GM18907 (cell line): ENCODE measurements at regions not wholly inside any gene's neighbourhood (a gene's known extent, or its start where the extent isn't known, plus 50 kb on each side); places are given as distances from the start of the nearest gene placed in this dataset.

Source experiments
- ATAC-seq: cut with Tn5 transposase; IDR thresholded peaks from one replicate; pipeline ENCODE4 v1.9.1; 2021; ENCODE audit warnings: mild to moderate bottlenecking, moderate library complexity; ENCODE audit not compliant: unreplicated experiment

DNA sequence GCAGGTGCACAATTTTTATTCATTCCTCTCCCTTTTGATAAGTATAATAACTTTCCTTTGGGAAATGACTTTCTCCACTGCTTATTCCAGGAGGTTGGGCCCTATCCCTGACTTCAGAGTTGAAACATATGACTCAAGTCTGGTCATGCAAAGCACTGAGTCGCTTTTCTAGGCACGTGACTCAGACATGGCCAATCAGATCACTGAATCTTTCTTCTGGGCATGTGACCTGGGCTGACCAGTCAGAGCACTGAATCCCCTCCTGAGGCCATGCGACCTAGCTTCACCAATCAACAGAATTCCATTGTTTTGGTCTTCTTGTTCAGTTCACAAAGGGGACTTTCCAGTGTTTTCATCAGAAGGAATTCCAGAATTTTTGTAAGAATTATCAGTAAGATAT is 377.1 kb upstream of the KITLG start:
- ATAC-seq: no peak

GRCh38 chr12:88955531-88955930 is 375.3 kb upstream of the KITLG start:
- ATAC-seq: no peak

- no peak for ATAC-seq
Observed at GRCh38 chr12:88953029-88953586, 372.8 kb upstream of the KITLG start.

GRCh38 chr12:88952562-88952942 is 372.3 kb upstream of the KITLG start:
- no peak for ATAC-seq

DNA sequence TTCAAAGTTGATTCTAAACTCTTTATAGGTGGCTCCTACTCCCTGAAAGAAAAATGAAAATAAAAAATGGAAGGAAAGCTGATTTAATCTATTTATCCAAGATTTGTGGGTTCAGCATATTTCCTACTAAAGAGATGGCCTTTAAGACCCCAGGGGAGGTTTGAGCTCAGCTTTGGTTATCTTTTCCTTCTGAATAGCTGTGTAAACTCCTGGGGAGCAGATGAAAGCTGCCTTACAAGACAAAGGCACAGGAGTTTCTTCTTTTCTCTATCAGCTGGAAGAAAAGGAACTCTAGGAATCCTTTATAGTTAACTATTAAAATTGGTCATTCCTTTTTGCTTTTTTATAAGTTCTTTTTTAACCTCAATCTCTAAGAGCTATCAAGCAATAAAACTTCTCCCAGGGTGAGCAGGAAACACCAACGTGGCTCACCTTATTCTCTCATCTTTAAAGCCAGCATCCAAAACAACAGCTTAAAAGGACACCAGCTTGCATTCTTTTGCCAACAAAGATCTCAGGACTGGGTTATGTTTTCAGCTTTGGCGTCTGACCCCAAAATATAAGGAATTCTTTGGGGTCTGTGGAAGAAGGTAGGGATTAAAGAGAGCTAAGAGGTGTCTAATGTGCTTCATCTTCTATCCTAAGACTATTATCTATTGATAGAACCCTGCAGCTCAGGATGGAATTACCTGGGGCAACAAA is 371.7 kb upstream of the KITLG start:
- ATAC-seq: no peak

- ATAC-seq: no peak
Observed at GRCh38 chr12:88951177-88951576, 370.9 kb upstream of the KITLG start.

DNA sequence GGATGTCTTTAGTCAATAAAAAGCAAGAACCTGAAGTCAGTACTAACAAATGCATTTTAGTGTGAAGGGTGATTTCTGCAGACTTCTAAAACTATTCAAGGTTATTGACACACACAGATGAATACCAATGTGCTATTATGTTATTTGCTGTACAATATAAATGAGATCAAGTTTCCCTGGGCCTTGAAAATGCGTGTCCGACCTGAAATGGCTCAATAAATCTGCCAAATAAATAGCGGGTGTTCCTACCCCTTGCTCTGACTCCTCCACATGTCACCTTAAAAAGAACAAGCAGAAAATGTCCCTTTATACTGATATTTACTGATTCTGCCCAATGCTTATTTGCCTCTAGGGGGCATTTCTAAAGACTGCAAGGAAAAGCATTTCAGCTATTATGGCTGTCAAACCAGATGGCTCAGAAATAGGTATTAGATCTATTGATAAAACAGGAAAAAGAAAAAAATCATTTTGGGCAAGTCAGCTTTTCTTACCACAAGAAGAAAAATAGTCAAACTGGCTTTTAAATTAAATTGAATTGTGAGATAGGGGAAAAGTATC is 367.3 kb upstream of the KITLG start:
- ATAC-seq: no peak

- ATAC-seq: peak; percentile 85
Observed at GRCh38 chr12:88946372-88946997, 366.2 kb upstream of the KITLG start.

DNA sequence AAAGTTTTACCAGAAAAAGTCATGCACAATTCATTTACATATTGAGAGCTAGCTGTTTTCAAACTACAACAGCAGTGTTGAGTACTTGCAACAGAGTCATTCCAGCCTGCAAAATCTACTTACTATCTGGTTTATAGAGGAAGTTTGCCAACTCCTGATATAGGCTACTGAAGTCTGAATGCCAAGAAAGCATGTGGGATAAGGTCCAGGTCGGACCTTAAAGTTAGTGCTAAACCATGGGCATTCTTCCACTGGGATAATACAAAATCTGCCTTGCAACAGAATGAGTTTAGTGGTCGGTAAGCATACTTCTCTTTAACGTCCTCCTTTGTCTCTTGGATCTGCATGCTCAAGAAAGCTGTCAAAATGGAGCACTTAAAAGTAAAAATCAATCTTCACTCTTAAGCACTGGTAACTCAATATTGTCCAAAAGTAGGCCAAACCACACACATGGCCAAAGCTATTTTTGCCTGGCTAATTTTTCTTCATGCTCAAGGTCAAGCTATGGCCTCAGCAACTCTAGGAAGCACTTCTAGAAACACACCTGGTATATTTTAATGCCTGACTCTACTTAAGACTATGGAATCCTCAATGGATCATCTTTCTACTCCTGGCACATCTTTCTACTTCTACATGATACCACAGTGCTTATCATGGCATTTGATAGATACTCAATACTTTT is 364.9 kb upstream of the KITLG start:
- no peak for ATAC-seq

- no peak for ATAC-seq
Observed at GRCh38 chr12:88944397-88944796, 364.1 kb upstream of the KITLG start.

- ATAC-seq: no peak
Observed at GRCh38 chr12:88940854-88941253, 360.6 kb upstream of the KITLG start.

DNA sequence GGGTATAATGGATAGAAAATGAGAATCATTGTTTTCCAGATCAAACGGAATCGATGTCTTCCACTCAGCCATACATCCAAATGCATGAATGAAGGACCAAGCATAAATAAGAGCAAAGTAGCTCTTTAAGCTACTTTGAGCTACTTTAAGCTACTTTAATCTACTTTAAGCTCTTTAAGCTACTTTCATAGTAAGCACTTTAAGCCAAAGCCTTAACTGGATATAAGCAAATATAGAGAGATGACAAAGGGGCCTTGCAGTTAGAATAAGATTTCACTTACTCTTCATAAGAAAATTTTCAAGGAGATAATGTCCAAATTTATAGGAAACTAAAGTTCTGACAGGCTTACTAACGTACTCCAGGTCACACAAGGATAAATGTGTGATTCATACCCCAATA is 355.6 kb upstream of the KITLG start:
- ATAC-seq: no peak

DNA sequence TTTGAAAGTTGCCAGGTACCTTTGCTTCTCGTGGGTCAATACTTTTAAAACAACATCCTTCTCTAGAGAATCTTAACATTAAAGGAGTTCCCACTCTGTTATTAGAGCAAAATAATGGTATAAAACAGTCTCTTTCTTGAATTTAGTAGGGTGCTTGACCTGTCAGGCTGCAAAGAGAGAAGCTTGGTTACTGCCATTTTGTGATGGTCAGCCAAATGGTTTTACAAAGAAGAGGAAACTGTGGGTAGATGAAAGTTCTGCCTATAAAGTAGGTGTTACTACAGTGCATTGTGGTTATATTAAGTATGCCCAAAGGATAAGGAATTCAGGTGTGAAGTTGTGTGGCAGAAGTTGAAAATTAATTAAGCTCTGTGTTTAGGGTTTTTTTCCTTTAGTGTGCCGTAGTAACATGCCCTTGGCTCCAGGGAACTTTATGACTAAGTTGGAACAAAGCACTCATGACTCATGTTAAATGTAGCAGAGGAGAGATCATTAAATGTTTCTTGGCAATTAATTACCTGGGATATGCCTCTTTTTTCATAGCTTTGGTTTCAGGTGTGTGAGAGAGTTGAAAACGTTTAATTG is 354.0 kb upstream of the KITLG start:
- ATAC-seq: no peak

DNA sequence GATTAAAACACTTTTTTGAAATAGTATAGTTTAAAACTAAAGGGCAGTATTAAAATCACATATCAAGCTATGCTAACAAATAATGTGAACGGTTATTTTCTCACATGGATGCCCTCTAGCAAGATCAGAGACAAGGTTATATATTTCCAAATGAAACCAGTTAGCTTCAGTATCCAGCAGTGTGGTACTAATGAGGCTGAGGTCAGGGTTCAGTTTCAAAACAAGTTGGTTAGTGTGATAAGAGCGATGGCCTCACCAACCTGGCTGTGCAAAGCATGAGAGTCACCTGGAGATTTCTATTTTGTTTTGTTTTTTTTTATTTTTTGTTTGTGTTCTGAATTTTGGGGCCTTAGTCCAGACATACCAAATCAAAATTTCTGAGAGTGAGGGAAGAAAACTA is 352.2 kb upstream of the KITLG start:
- peak; percentile 68 for ATAC-seq

DNA sequence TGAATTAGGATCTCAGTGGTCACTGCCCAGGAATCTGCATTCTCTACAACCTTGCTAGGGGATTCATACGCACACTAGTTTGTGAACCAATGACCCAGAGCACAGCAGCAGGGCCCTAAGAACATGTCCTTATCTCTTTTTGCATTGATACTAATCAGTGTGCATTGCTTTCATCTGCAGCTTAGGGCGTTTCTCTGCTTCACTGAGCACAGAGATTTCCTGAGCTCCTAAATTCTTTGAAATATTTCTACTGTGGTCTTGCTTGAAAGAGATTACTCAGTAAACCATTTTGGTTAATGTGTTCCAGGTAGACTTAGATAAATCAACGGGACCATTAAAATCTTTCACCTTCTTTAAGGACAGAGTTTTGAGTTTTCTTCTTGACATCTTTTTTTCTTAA is 351.3 kb upstream of the KITLG start:
- ATAC-seq: peak; percentile 77

DNA sequence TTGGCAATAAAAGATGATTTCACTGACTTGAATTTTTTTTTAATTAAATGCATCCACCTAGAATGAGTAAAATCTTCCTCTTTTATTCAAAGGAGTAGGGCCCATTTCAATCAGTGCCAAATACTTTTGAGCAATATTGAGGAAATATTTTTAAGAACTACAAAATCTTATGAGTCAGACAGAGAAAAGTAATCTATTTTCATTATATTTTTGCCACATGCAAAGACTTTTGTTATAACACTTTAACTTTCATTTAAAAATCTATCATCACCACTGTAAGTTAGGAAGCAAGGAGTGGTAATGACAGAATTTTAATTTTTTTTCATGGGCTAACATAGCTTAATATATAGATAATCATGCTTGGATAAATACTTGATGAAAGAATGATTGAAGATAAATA is 345.2 kb upstream of the KITLG start:
- no peak for ATAC-seq

DNA sequence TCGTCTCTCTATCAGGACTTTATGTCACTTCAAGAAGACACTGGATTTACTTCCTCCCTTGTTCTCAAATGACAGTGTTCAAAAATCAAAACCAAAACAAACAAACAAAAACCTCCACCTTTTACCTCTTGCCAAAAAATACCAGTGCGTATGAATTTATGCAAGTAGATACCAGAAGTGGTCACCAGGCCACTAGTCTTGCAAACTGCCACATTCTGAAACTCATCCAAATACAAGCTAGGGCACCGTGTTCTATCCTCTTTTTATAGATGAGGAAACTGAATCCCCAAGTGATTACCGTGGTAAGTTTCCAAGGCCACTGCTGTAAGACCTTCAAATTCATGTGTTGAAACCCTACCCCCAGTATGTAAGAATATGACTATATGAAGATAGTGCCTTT is 343.9 kb upstream of the KITLG start:
- no peak for ATAC-seq

DNA sequence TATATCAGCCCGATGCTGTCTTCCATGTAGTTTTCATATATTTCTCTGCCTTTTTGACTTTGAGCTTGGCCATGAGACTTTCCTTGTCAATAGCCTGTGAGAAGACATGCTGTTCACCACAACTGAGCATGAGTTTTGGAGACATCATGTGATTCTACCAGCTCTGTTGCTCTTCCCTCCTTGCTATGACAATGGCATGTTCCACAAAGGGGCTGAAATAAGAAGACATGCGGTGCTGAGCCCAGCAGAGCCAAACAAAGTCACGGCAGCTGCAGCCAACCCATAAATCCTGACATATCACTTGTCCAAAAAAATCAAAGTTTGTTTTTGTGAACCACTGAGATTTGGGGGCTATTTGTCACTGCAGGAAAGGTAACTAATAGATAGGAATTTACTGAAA is 343.4 kb upstream of the KITLG start:
- no peak for ATAC-seq

- ATAC-seq: no peak
Observed at GRCh38 chr12:88922816-88923215, 342.5 kb upstream of the KITLG start.

GRCh38 chr12:88921890-88922532 is 341.7 kb upstream of the KITLG start:
- ATAC-seq: no peak

- ATAC-seq: no peak
Observed at GRCh38 chr12:88921434-88921833, 341.2 kb upstream of the KITLG start.
